Body of pancreas (tissue), 4 donors: ENCODE measurements at regions not wholly inside any gene's neighbourhood (a gene's known extent, or its start where the extent isn't known, plus 50 kb on each side); places are given as distances from the start of the nearest gene placed in this dataset.

Source experiments
- CTCF ChIP-seq, 7 experiments: fragments of 450-650 bp in 4 of 7; fragments of 200-600 bp in 3 of 7; sonication (generic) in 3 of 7; IDR thresholded peaks; one replicate each; pipeline ENCODE4 v1.5.1; 2016 to 2019; ENCODE audit warnings: antibody characterized with exemption in 7 of 7
- POLR2A ChIP-seq, 3 donors: fragments of 450-650 bp; IDR thresholded peaks; one replicate each; pipeline ENCODE4 v1.6.1; 2016; ENCODE audit warnings: antibody characterized with exemption in 3 of 3, mild to moderate bottlenecking in 2 of 3

GRCh38 chr2:198479065-198479464, 674.7 kb downstream of the PLCL1 start:
- TF ChIP-seq CTCF (IDR thresholded peaks at IDR 0.05): no peak
- no peak for TF ChIP-seq POLR2A (IDR thresholded peaks at IDR 0.05)
